NT2/D1 (cell line): ENCODE measurements at regions not wholly inside any gene's neighbourhood (a gene's known extent, or its start where the extent isn't known, plus 50 kb on each side); places are given as distances from the start of the nearest gene placed in this dataset.

Experiments used
- YY1 ChIP-seq: IDR thresholded peaks from 2 replicates; pipeline ENCODE4 v1.6.1; 2011; ENCODE audit not compliant: insufficient read length, insufficient read depth
- ZNF274 ChIP-seq: IDR thresholded peaks from 2 replicates; pipeline ENCODE4 v1.6.1; 2011; ENCODE audit warnings: mild to moderate bottlenecking, low read depth, low read length

DNA sequence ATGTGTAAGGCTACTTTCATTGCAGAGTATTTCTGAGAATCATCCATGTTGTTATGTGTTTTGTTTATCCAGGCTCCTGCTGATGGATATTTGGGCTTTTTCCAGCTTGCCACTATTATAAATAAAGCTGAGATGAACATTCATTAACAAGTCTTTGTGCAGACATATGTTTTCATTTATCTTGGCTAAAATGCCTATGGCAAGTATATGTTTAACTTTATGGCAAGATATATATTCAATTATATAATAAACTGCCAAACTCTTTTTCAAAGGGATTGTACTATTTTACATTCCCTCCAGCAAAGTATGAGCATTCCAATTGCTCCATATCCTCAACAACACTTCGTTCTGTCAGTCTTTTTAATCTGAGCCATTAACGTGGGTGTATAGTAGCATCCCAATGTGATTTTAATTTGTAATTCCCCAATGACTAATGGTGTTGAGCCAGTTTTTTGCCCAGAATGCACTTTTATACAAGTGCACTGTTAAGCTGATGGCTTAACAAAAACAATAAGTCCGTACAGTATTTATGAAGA lies 452.4 kb downstream of the SHQ1 start:
- TF ChIP-seq YY1 (no peak), ZNF274 (no peak)
